IMR-90 (cell line): ENCODE measurements at regions not wholly inside any gene's neighbourhood (a gene's known extent, or its start where the extent isn't known, plus 50 kb on each side); places are given as distances from the start of the nearest gene placed in this dataset.
A peak's percentile ranks its signal among the peaks of the same experiment; 100 is the strongest.

Source experiments
- ATAC-seq: fragments of 200-7000 bp; cut with Tn5 transposase; 2 replicates; pipeline ENCODE4 v1.9.1; 2020; ENCODE audit warnings: low read depth, mild to moderate bottlenecking, moderate library complexity
- BruUV-seq: library from RNA; stranded (reverse); fragments of 400-500 nt; replicated peaks from 2 replicates; lab custom pipeline; 2021; lab: Mats Ljungman, UMichigan
- CTCF ChIA-PET: fragments of 300-600 bp; formaldehyde crosslinking; extraction: SDS; loops from one replicate; lab custom pipeline; 2021; ENCODE audit warnings: antibody characterized with exemption; lab: Yijun Ruan, JAX
- POLR2A ChIA-PET: fragments of 300-600 bp; sonication (Branson Sonifier 250); formaldehyde crosslinking; loops from one replicate; lab custom pipeline; 2022; ENCODE audit warnings: antibody characterized with exemption; ENCODE audit not compliant: unreplicated experiment; lab: Charles Lee
- DNase-seq: peaks from one replicate; pipeline ENCODE4 v3.0.0; 2013
- H2AFZ ChIP-seq: replicated peaks from 2 replicates; pipeline ENCODE3; 2013; ENCODE audit warnings: low read length, mild to moderate bottlenecking; ENCODE audit not compliant: poor library complexity
- H2AK5ac ChIP-seq: 2 replicates; pipeline ENCODE4 v1.6.1; 2013; ENCODE audit warnings: low read depth, low read length, inconsistent platforms
- H2AK9ac ChIP-seq: replicated peaks from 2 replicates; pipeline ENCODE3; 2013; ENCODE audit warnings: mild to moderate bottlenecking, low read depth, low read length, moderate library complexity; ENCODE audit not compliant: poor library complexity
- H2BK120ac ChIP-seq: 2 replicates; pipeline ENCODE4 v1.6.1; 2013; ENCODE audit warnings: low read depth, low read length, inconsistent platforms
- H2BK15ac ChIP-seq: 3 replicates; pipeline ENCODE4 v1.6.1; 2013; ENCODE audit warnings: low read depth, low read length, inconsistent platforms
- H2BK20ac ChIP-seq: 2 replicates; pipeline ENCODE4 v1.6.1; 2013; ENCODE audit warnings: low read depth, mild to moderate bottlenecking, inconsistent platforms, low read length, moderate library complexity
- H2BK5ac ChIP-seq: 2 replicates; pipeline ENCODE4 v1.6.1; 2013; ENCODE audit warnings: mild to moderate bottlenecking, low read depth, low read length, inconsistent platforms; ENCODE audit not compliant: poor library complexity, severe bottlenecking
- H3K14ac ChIP-seq: replicated peaks from 2 replicates; pipeline ENCODE4 v1.6.1; 2013; ENCODE audit warnings: low read depth, low read length, inconsistent platforms
- H3K18ac ChIP-seq: 2 replicates; pipeline ENCODE4 v1.6.1; 2013; ENCODE audit warnings: low read depth, low read length, control low read depth
- H3K23ac ChIP-seq: 2 replicates; pipeline ENCODE4 v1.6.1; 2013; ENCODE audit warnings: low read depth, low read length, inconsistent platforms
- H3K27ac ChIP-seq: 2 replicates; pipeline ENCODE4 v1.5.1; 2013; ENCODE audit warnings: mild to moderate bottlenecking, control low read depth, low read length; ENCODE audit not compliant: insufficient read depth
- H3K27me3 ChIP-seq: 2 replicates; pipeline ENCODE4 v1.6.1; 2013; ENCODE audit warnings: low read length; ENCODE audit not compliant: control insufficient read depth, insufficient read depth
- H3K36me3 ChIP-seq: 2 replicates; pipeline ENCODE4 v1.6.1; 2013; ENCODE audit warnings: low read length, mixed read lengths; ENCODE audit not compliant: control insufficient read depth, insufficient read depth
- H3K4ac ChIP-seq: 2 replicates; pipeline ENCODE4 v1.6.1; 2013; ENCODE audit warnings: low read depth, low read length, inconsistent platforms
- H3K4me1 ChIP-seq: 2 replicates; pipeline ENCODE4 v1.6.1; 2013; ENCODE audit warnings: low read length, mixed read lengths; ENCODE audit not compliant: control insufficient read depth, insufficient read depth
- H3K4me2 ChIP-seq: 2 replicates; pipeline ENCODE4 v1.6.1; 2013; ENCODE audit warnings: low read depth, mild to moderate bottlenecking, control low read depth, low read length, moderate library complexity
- H3K4me3 ChIP-seq: 2 replicates; pipeline ENCODE4 v1.5.1; 2013; ENCODE audit warnings: low read depth, mild to moderate bottlenecking, control low read depth, low read length, moderate library complexity; ENCODE audit not compliant: insufficient read depth
- H3K56ac ChIP-seq: 2 replicates; pipeline ENCODE4 v1.6.1; 2013; ENCODE audit warnings: low read length, inconsistent platforms; ENCODE audit not compliant: insufficient read depth; ENCODE audit errors: extremely low read depth
- H3K79me1 ChIP-seq, 2 experiments: 2 replicates each; pipeline ENCODE4 v1.6.1; 2013; ENCODE audit warnings: low read length in 2 of 2, inconsistent platforms in 1 of 2, low read depth in 1 of 2
- H3K9ac ChIP-seq: 2 replicates; pipeline ENCODE4 v1.6.1; 2013; ENCODE audit warnings: low read depth, low read length, control low read depth
- H3K9me1 ChIP-seq: 2 replicates; pipeline ENCODE4 v1.6.1; 2013; ENCODE audit warnings: low read length, inconsistent platforms; ENCODE audit not compliant: insufficient read depth
- H3K9me3 ChIP-seq: 2 replicates; pipeline ENCODE4 v1.6.1; 2013; ENCODE audit warnings: low read length; ENCODE audit not compliant: control insufficient read depth, insufficient read depth
- H4K20me1 ChIP-seq: 2 replicates; pipeline ENCODE4 v1.6.1; 2013; ENCODE audit warnings: low read length, inconsistent platforms; ENCODE audit not compliant: insufficient read depth
- H4K5ac ChIP-seq: 2 replicates; pipeline ENCODE4 v1.6.1; 2013; ENCODE audit warnings: mild to moderate bottlenecking, low read depth, low read length, control low read depth
- H4K8ac ChIP-seq, 2 experiments: 2 replicates each; pipeline ENCODE4 v1.6.1; 2013; ENCODE audit warnings: low read depth in 2 of 2, low read length in 2 of 2, control low read depth in 1 of 2, inconsistent platforms in 1 of 2
- H4K91ac ChIP-seq: 2 replicates; pipeline ENCODE4 v1.6.1; 2013; ENCODE audit warnings: low read depth, low read length, inconsistent platforms; ENCODE audit not compliant: insufficient read depth
- BHLHE40 ChIP-seq: fragments of 150-350 bp; IDR thresholded peaks from 2 replicates; pipeline ENCODE4 v1.6.1; 2016; ENCODE audit warnings: mild to moderate bottlenecking, low read depth, low read length
- MXI1 ChIP-seq: IDR thresholded peaks from 2 replicates; pipeline ENCODE4 v1.6.1; 2012; ENCODE audit warnings: low read depth, mild to moderate bottlenecking, low read length, moderate library complexity, borderline replicate concordance
- RCOR1 ChIP-seq: IDR thresholded peaks from 2 replicates; pipeline ENCODE4 v1.6.1; 2012; ENCODE audit warnings: mild to moderate bottlenecking, low read length, improper control_type of control experiment; ENCODE audit not compliant: insufficient replicate concordance
- dilution Hi-C: fragments of 300-500 bp; cut with HindIII; formaldehyde crosslinking; loops from one replicate; pipeline ENCODE4 v1.14.3; 2018; ENCODE audit warnings: low sequenced_read_pairs; ENCODE audit not compliant: unreplicated experiment
- in situ Hi-C: fragments of 300-500 bp; cut with MboI; formaldehyde crosslinking; loops from 3 replicates; pipeline ENCODE4 v1.14.3; 2019; ENCODE audit warnings: low sequenced_read_pairs, inconsistent platforms, mixed read lengths
- intact Hi-C: fragments of 100-400 bp; cut with micrococcal nuclease; formaldehyde crosslinking; loops from 2 replicates; pipeline ENCODE4 v1.10.0; 2022
- TF ChIP-seq, protein P1 (sequence below): conservative IDR thresholded peaks from 2 replicates; pipeline ENCODE4 v1.5.1; 2012; ENCODE audit warnings: mild to moderate bottlenecking, low read depth, low read length, improper control_type of control experiment

DNA sequence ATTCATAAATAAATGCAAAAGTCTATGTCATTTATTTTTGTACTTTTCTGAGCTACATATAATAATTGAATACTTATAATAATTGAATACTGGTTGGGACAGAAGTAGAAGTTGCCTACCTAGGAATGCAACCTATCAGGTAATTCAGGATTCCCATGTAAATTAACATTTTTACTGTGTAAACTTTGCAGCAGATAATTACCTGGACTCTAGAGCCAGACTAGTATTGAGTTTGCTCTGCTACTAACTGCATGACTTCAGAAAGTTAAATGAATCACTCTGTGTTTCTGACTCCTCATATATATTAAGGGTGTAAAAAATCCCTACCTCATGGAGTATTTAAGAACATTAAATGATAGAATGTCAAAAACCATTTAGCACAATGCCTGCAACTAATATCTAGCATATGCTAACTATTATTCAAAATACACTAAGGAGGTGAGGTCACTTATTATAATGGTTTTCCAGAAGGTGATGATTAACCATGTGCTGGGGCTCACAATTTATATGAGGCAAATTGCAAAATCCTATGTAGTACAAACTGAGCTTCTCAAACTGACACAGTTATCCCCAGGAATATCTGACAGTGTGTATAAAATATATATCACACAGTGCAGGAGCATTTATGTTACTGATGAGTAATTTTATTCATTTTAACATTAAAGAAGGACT is 138.1 kb upstream of the ANO3 start:
- no peak overlapping the region for H3K4me3 ChIP-seq
- no peaks in the 10 kb centered on the region for H3K27me3 ChIP-seq
- ChIA-PET CTCF (no interaction called here), POLR2A (no interaction called here)
- H4K8ac ChIP-seq = no peak overlapping the region
- H3K9me3 ChIP-seq = no peaks in the 10 kb centered on the region
- no peak overlapping the region for H2BK20ac ChIP-seq
- no peak overlapping the region for H3K9ac ChIP-seq
- no peak overlapping the region for H3K56ac ChIP-seq
- peak overlapping the region; percentile 18 for H2BK5ac ChIP-seq
- in situ Hi-C loops (no loop called here), intact Hi-C loops (no loop called here), dilution Hi-C loops (no loop called here)
- no peak overlapping the region for H3K27ac ChIP-seq
- H4K20me1 ChIP-seq = no peaks in the 10 kb centered on the region
- H3K79me1 ChIP-seq = no peaks in the 10 kb centered on the region
- peaks cover 2% of the 10 kb centered on the region; the same call in 1 of the 2 replicates for H3K4me1 ChIP-seq
- H3K9me1 ChIP-seq = no peaks in the 10 kb centered on the region
- H2BK15ac ChIP-seq = no peak overlapping the region
- no TSS peak for BruUV-seq
- no peak overlapping the region for H2AFZ ChIP-seq
- H2AK5ac ChIP-seq = no peak overlapping the region
- H3K23ac ChIP-seq = no peak overlapping the region
- no peak for TF ChIP-seq BHLHE40
- no peak for TF ChIP-seq RCOR1
- no peak for TF ChIP-seq MXI1
- TF ChIP-seq, protein P1, sequence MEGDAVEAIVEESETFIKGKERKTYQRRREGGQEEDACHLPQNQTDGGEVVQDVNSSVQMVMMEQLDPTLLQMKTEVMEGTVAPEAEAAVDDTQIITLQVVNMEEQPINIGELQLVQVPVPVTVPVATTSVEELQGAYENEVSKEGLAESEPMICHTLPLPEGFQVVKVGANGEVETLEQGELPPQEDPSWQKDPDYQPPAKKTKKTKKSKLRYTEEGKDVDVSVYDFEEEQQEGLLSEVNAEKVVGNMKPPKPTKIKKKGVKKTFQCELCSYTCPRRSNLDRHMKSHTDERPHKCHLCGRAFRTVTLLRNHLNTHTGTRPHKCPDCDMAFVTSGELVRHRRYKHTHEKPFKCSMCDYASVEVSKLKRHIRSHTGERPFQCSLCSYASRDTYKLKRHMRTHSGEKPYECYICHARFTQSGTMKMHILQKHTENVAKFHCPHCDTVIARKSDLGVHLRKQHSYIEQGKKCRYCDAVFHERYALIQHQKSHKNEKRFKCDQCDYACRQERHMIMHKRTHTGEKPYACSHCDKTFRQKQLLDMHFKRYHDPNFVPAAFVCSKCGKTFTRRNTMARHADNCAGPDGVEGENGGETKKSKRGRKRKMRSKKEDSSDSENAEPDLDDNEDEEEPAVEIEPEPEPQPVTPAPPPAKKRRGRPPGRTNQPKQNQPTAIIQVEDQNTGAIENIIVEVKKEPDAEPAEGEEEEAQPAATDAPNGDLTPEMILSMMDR = no peak
- ATAC-seq = peak; percentile 21; the same call in 1 of the 2 replicates
- no peak overlapping the region for H3K4ac ChIP-seq
- H3K18ac ChIP-seq = no peak overlapping the region
- H3K36me3 ChIP-seq = no peaks in the 10 kb centered on the region
- no peak overlapping the region for H3K14ac ChIP-seq
- H4K91ac ChIP-seq = no peak overlapping the region
- H4K5ac ChIP-seq = no peak overlapping the region
- no peak overlapping the region for H3K4me2 ChIP-seq
- DNase-seq = peak; percentile 22
- H2AK9ac ChIP-seq = no peak overlapping the region
- H2BK120ac ChIP-seq = no peak overlapping the region
